HG02973 (cell line): ENCODE measurements at regions not wholly inside any gene's neighbourhood (a gene's known extent, or its start where the extent isn't known, plus 50 kb on each side); places are given as distances from the start of the nearest gene placed in this dataset.

Experiments used
- ATAC-seq: cut with Tn5 transposase; IDR thresholded peaks from one replicate; pipeline ENCODE4 v1.9.1; 2021; ENCODE audit warnings: moderate library complexity; ENCODE audit not compliant: unreplicated experiment

DNA sequence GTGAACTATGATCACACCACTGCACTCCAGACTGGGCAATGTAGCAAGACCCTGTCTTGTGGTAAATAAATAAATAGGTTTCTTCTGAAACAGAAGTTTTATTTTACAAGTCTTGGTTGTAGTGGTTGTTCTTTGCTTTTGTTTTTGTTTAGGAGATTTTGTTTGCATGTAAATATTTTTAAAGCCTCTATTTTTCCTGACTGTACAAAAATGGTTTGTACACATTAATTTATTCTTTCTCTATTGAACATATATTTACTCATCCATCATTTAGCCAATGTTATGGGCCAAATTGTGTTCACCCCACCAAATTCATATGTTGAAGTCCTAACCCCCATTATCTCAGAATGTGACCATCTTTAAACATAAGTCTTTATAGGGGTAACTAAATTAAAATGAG lies 580.1 kb downstream of the EPHA4 start:
- ATAC-seq = no peak

DNA sequence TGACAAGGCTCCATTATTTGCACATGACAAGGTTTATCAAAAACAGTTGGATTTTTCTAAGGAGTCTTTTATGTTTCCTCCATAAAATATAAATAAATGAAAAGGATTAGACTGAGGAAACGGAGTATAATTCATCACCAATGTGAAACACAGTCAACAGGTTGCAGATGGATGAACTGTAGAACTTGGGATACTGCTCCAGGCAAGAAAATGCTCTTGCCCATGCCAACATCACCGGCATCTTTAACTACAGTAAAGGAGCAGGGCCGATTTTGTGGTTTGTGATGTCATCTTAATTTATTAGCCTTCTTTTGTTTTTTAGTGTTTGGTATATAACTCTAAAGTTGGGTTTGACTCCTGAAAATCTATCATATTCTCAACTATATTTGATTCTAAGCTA lies 577.3 kb downstream of the EPHA4 start:
- ATAC-seq = no peak

DNA sequence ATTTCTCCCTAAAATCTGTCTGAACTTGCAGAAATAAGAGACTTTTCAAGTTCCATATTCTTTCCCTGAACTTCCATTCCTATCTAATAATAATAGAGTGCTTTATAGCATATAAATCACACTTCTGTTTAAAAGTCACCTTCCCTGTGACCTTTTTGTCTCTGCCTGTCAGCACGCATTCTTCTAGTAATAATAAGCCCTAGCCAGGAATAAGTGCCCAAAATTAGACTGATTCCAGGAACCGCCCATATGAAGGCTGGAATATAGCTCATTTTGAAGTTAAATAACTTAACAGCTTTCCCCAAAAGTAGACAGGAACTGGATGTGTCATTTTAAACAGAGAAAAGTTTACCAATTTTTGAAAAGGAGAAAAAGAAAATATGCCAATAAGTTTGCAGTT lies 576.5 kb downstream of the EPHA4 start:
- ATAC-seq = no peak

DNA sequence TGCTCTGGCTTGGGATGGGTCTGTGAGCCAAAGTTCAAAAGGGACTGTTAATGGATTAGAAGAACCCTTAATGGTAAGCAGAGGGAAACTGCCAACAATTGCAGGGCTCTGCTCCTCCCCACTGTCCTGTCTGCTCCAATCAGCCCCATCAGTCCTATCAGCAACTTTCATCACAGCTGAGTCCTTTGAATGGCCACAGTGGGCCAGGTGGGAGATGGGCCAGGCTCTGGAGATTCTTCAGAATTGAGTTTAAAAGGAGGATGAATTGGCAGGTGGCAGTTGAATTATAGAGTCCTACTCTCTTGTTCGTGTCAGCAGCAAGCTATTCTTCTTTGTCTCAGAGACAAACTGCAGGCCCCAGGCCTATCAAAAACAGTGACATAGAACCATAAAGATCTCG lies 573.9 kb downstream of the EPHA4 start:
- ATAC-seq = no peak

DNA sequence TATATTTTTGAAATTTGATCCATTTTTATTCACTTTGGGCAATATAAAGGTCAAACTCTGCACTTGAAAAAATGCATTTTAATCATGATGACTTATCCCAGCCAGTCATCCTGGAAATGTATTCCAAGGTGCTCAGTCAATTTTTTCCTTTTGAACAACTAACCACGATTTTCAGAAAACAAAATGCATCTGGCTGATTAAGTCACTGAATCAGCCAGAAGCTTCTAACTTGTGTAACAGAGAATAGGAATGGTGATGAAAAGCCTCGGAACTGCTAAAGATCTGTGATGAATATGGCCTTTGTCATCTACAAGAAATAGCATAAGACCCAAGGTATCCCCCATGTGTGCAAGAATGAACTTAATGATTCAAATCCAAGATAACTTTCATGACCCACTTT lies 572.7 kb downstream of the EPHA4 start:
- ATAC-seq = no peak

DNA sequence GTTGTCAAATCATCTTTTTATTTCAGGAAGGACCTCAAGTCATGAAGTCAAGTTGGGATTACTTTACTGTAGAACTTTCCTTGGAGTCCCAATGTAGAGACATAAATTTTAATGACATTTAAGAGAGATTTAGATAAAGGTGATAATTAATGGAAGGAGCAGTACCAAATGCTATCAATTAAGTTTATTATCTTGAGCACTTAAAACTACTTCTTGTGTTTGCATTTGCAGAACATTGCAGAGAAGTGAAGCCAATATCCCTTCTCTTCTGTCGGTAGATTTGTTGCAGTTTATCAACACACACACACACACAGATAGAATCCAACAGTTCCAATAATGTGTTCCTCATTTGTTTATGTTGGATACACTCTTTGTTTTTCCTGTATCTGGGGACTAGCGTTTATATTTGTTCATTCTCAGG lies 570.7 kb downstream of the EPHA4 start:
- no peak for ATAC-seq

DNA sequence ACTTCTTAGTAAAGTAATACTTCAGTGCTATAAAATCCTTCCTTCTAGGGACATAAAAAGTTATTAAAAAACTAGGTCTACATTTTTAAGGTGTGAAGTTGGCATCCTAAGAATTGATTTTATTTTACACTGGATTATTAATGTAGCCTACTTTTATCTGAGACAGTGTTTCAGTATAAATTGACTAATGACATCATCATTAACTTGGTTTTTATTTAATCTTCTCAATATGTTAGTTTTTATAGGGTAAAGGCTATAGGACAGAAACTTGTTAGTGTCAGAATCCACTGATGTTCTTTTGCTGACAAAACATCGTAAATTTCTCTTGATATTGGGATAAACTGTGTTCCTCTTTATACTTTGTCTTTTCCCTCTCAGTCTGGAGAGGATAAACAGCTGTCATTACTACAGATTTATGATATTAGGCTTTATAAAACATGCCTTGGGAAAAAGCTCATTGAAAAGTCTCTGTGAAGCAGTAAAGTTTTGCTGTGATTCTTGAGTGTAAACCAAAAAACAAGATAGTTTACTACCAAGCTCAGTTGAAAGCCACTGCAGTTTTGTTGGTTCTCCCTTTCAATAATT lies 569.9 kb downstream of the EPHA4 start:
- no peak for ATAC-seq

DNA sequence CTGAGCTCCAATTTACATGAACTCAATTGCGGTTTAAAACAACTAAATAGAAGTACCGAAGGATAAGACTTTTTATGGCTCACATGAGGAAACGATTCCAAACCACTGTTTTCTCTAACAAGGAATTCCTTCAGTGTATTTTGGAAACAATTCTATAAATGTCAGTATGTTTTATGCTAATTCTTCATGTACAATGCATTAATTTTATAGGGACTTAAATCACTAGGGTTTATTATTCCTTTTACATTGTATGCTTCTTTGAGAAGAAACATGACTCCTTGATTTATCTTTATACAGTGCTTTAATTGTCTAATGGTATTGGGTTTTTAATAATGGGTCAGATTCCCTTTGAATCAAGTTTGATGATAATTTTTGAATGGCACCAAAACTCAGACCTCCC lies 566.8 kb downstream of the EPHA4 start:
- no peak for ATAC-seq

DNA sequence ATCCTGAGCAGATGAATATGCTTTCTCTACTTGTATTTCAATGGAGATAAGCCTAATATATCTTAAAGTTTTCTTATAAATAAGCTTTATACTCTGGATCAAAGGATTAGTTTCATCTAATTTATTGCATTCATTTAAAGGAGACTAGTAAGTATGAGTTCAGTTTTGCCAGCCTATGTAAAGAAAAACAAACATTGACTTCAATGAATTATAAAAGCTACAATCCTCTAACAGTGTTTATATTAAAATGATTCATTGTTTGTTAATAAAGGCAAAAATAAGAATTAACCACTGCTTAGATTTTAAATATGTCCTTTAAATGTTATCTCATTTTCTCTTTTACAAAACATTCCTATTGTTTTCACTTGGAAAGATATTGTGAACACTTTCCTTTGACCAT lies 566.0 kb downstream of the EPHA4 start:
- no peak for ATAC-seq

DNA sequence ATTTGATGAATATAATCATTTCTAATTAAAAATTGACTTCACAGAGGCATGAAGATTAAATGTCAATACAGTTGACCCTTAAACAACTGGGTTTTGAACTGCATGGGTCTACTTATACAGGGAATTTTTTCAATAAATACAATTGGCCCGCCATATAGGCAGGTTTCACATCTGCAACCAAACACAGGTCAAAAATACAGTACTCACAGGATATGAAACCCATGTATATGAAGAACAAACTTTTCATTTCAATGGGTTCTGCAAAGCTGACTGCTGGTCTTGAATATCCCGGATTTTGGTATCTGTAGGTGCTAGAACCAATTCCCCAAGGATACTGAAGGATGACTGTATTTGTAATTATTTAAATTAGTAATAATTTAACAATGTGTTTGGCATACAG lies 555.6 kb downstream of the EPHA4 start:
- no peak for ATAC-seq

DNA sequence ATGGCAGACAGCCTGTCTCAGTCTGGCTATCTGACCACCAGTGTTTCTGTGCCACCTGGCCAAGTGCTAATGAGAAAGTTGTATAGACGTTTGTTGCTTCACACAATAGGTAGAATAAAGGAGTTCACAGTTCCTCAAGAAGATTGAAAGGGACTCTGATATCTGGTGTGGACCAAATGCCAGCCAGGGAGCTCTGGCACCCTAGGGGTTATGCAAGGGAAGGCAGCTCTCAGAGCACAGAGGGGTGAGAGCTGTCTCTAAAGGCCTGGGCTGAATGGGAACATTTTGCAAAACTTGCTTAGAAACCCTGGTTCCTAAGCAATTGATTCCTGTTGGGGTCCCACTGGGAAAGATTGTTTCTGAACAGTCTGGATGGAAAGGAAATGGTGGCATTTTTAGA lies 553.8 kb downstream of the EPHA4 start:
- no peak for ATAC-seq

DNA sequence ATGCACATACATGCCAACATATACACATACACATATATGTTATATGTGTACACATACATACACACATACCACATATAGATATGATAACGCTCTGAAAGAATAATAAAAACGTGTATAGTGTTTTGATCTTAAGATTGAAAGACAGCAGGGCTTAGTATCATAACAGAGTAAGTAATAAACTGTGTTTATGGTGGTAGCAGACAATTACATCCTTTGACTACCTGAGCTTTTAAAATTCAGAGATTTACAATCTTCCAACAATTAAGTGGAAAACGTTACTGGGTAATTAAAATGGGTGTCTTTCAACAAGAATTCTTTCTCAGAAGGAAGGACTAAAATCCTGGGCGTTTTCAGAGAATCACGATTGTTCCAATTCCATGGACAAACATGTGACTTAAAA lies 552.4 kb downstream of the EPHA4 start:
- ATAC-seq = no peak

DNA sequence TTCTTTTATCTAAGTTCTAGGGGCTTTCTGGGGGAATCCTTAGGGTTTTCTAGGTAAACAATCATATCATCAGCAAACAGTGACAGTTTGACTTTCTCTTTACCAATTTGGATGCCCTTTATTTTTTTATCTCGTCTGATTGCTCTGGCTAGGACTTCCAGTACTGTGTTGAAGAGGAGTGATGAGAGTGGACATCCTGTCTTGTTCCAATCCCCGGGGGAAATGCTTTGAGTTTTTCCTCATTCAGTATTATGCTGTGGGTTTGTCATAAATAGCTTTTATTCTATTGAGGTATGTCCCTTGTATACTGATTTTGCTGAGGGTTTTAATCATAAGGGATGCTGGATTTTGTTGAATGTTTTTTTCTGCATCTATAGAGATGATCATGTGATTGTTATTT lies 549.5 kb downstream of the EPHA4 start:
- no peak for ATAC-seq

DNA sequence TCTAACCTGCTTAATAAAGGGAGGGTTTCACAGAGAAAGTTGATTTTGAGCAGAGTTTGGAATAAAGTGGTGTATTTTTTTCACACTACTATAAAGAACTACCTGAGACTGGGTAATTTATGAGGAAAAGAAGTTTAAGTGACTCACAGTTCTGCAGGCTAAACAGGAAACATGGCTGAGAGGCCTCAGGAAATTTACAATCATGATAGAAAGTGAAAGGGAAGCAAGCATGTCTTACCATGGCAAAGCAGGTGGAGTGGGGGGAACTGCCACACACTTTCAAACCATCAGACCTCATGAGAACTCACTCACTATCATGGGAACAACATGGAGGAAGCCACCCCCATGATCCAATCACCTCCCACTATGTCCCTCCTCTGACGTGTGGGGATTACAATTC lies 546.7 kb downstream of the EPHA4 start:
- no peak for ATAC-seq

DNA sequence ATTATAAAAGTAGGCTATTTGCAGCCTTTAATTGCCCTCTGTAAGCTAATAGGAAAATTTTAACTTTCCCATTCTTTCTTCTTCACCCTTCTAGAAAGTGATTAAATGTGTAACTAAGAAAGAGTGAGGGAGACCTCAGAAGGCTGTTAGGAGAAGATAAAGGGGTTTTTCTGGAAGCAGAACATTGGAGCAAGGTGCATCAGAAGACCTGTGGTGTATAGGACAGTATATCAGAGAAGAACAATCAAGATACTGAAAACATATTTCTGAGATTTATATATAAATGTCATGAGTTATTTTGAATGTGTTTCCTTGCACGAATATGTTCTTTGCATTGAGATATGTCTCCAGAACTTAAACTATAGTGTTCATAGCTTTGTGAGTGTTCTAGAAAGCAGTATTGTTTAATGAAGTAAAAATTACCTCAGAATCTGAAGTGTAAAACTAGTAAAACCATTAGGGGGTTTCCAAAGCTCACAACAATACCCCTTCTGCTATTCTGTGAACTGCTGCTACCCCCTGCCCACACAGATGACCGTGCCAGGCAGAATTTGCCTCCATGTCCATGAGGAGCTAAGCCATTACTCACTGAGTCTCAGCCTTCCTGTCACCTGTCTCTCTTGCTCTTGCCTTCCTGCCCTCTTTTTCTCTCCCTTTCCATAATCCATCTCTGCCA lies 537.9 kb downstream of the EPHA4 start:
- no peak for ATAC-seq

DNA sequence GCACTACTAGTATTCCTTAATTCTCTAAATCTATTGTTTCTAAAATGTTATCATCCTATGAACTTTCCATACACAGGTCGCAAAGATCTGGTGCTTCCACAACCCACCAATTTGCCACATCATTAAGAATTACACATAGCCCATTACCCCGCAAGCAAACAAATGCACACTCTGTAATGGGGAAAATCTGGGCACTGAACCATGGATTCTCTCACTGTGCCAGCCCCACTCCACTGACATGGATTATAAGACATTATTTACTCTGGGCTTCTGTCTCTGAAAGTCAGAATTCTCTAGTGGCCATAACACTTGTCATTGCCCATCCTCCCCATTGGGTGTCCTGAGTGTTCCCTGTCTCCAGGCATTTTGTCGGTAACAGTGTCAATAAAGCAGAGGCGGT lies 537.1 kb downstream of the EPHA4 start:
- ATAC-seq = no peak

DNA sequence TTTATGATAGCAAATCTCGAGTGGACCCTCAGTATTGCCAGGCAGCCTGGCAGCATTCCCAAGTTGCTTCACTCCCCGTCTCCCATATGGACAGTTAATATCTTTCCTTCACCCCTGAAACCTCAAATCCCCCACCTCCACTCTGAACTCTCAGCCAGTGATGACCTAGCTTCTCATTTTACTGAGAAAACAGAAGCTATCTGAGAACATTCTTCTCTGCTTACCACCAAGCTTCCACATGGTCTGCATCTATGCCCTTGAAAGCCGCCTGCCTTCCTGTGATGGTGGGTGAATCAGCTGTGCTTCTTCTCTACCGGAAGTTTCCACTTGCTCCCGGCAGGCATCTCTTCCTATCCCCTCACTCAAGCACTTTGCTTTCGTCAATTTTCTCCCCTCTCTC lies 529.2 kb downstream of the EPHA4 start:
- no peak for ATAC-seq

DNA sequence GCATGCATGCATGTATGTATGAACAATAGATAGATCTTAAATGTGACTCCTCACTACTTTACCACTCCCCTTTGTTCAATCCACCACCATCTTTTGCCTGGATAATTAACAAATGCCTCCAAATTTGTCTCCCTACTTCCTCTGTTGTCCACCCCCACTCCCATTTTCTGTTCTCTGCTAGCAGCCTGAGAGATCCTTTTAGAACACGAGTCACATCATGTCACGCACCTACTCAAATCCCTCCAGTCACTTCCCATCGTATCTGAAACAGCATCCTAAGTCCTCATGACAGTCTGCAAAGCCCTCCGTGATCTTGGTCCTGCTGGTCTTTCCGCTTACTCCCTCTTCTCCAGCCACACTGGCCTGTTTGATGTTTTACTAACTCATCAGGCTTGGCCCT lies 527.3 kb downstream of the EPHA4 start:
- ATAC-seq = no peak

DNA sequence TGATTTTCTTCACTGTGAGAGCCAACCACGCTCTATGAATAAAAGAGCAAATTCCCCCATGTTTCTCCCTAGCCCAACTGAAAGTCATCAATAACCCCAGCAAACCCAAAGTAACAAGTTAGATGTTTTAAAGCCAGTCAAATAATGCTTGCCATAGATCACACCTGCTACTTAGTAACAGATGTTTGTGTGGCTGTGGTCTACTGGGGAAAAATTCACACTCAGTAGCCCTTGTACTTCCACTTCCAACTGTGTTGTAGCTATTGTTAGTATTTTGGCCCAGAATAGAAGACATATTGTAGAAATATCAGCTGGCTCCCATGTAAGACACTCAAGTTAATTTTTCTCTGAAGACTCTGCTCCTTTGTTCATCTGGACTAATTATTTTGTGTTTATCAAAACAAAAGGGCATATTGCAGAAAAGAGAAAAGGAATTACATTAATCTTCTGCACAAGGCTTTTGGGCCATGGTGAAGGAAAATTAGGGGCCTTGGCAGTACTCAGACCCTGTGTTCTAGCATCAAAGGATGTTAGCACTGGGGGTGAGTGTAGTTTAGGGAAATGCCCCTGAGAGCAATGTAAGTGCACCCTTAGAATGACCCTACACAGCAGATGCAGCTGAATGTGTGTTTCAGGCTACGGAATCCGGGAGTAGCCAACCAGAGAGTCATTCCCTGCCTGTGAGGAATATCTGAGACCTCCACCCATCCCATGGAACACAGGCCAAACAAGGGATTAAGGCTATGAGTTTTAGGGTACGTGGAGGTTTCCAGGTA lies 521.9 kb downstream of the EPHA4 start:
- peak; percentile 70 for ATAC-seq

DNA sequence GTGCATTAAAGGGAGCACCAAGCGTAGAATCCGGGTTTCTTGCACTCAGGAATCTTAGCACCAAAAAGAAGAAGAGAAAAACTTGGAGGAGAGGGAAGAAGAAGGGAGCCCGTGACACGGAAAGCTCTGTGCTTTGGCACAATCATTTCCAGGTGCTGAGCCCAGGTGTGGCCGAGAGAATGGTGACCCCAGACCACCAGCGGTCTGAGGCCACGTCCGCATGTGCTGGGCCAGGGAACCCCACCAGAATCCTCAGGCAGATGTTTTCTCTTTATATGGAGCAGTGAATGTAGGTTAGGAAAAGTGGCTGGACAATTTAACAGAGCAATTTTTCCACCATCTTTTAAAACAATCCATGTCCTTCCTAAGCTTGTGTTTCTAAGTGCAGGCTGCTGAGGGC lies 520.9 kb downstream of the EPHA4 start:
- no peak for ATAC-seq

DNA sequence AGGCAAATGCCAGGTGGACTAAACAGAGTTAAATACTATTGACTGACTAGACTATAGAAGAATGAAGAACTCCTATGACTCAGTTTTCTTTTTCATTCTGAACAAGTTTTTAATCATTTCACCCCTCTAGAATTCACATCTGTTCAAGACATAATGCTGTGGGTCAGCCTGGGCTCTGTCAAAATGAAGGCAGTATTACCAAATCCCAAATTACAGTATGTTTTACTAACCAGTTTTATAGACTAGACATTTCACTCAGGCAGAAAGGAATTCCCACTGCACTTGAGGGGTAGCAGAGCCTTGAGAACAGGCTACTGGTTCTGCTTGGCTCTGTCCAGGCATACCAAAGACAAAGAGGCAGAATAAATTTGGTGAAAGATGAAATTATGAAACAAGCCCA lies 511.7 kb downstream of the EPHA4 start:
- no peak for ATAC-seq

DNA sequence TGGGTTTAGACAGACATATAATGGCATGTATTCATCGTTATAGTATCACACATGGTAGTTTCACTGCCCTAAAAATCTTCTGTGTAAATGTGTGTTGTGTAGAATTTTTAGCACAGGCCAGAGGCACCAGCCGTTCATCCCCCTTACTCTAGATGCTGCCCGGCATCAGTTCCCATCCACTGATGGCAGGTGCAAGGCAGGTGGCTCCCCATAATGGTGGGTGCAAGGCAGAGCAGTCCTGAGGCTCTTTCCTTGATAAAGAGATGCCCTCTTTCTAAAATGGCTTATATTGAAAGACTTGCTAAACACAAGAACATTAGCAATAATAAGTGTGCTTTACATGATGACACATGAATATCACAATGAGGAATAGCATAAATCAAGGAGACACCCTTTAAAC lies 508.5 kb downstream of the EPHA4 start:
- ATAC-seq = no peak
